CD8-positive, alpha-beta memory T cell (primary cell): ENCODE measurements at regions not wholly inside any gene's neighbourhood (a gene's known extent, or its start where the extent isn't known, plus 50 kb on each side); places are given as distances from the start of the nearest gene placed in this dataset.
A peak's percentile ranks its signal among the peaks of the same experiment; 100 is the strongest.

Source experiments
- CTCF ChIA-PET: fragments of 350-600 bp; sonication (Branson Sonifier 250); formaldehyde crosslinking; loops from one replicate; lab custom pipeline; 2021; ENCODE audit warnings: antibody characterized with exemption; lab: Charles Lee
- POLR2A ChIA-PET: fragments of 350-600 bp; sonication (Branson Sonifier 250); formaldehyde crosslinking; loops from one replicate; lab custom pipeline; 2021; ENCODE audit warnings: antibody characterized with exemption; lab: Charles Lee
- DNase-seq, 5 donors: peaks; one replicate each; pipeline versions ENCODE4 v3.0.0 to v3.0.0-alpha.2; 2020 to 2022; ENCODE audit warnings: mixed read lengths in 1 of 5
- H3K27ac ChIP-seq: one replicate; pipeline ENCODE4 v1.7.0; 2013; ENCODE audit warnings: low read depth, mild to moderate bottlenecking, low read length, moderate library complexity
- H3K27me3 ChIP-seq: 2 replicates; pipeline ENCODE4 v1.7.0; 2013; ENCODE audit warnings: low read length, mild to moderate bottlenecking; ENCODE audit not compliant: insufficient read depth, poor library complexity, severe bottlenecking
- H3K36me3 ChIP-seq: 2 replicates; pipeline ENCODE4 v1.7.0; 2013; ENCODE audit warnings: mild to moderate bottlenecking, low read length, moderate library complexity; ENCODE audit not compliant: insufficient read depth
- H3K4me1 ChIP-seq: 2 replicates; pipeline ENCODE4 v1.7.0; 2013; ENCODE audit warnings: mild to moderate bottlenecking, low read length, moderate library complexity; ENCODE audit not compliant: insufficient read depth
- H3K4me3 ChIP-seq: 2 replicates; pipeline ENCODE4 v1.7.0; 2013; ENCODE audit warnings: mild to moderate bottlenecking, low read length
- H3K9me3 ChIP-seq: 2 replicates; pipeline ENCODE4 v1.7.0; 2013; ENCODE audit warnings: mild to moderate bottlenecking, low read length
- H3K27ac Mint-ChIP-seq, 8 donors: one replicate each; pipeline ENCODE4 v1.8.0; 2020 to 2021; ENCODE audit warnings: mixed read lengths in 8 of 8, mild to moderate bottlenecking in 6 of 8, inconsistent platforms in 3 of 8, moderate library complexity in 3 of 8
- H3K27me3 Mint-ChIP-seq, 2 donors: one replicate each; pipeline ENCODE4 v1.8.0; 2020 to 2021; ENCODE audit warnings: mixed read lengths in 2 of 2, mild to moderate bottlenecking in 1 of 2, moderate library complexity in 1 of 2
- H3K36me3 Mint-ChIP-seq, 3 donors: one replicate each; pipeline ENCODE4 v1.8.0; 2020 to 2021; ENCODE audit warnings: mixed read lengths in 3 of 3, inconsistent platforms in 1 of 3, mild to moderate bottlenecking in 1 of 3
- H3K4me1 Mint-ChIP-seq, 3 donors: one replicate each; pipeline ENCODE4 v1.8.0; 2020 to 2021; ENCODE audit warnings: mixed read lengths in 3 of 3, inconsistent platforms in 1 of 3, mild to moderate bottlenecking in 1 of 3
- H3K4me3 Mint-ChIP-seq, 7 donors: one replicate each; pipeline ENCODE4 v1.8.0; 2020 to 2021; ENCODE audit warnings: mixed read lengths in 7 of 7, mild to moderate bottlenecking in 6 of 7, moderate library complexity in 4 of 7, inconsistent platforms in 2 of 7
- H3K9me3 Mint-ChIP-seq, 5 donors: one replicate each; pipeline ENCODE4 v1.8.0; 2020 to 2022; ENCODE audit warnings: mixed read lengths in 5 of 5, mild to moderate bottlenecking in 3 of 5, moderate library complexity in 2 of 5, inconsistent platforms in 1 of 5

- H3K4me3 ChIP-seq = no peak overlapping the region
- ChIA-PET CTCF (no interaction called here), POLR2A (no interaction called here)
- H3K27ac ChIP-seq = no peak overlapping the region
- Mint-ChIP-seq H3K27ac (peak overlapping the region in 3 of 8 donors; percentile 15 to 92 (median 62)), H3K27me3 (no peaks in the 10 kb centered on the region), H3K4me1 (peaks cover 56 to 72% (median 58%) of the 10 kb centered on the region in 3 donors), H3K9me3 (no peaks in the 10 kb centered on the region), H3K36me3 (peaks cover 0 to 1% (median 0%) of the 10 kb centered on the region in 3 donors), H3K4me3 (no peak overlapping the region)
- no peak for DNase-seq
- peaks cover 47% of the 10 kb centered on the region for H3K4me1 ChIP-seq
- H3K9me3 ChIP-seq = no peaks in the 10 kb centered on the region
- H3K27me3 ChIP-seq = no peaks in the 10 kb centered on the region
- no peaks in the 10 kb centered on the region for H3K36me3 ChIP-seq
Observed at GRCh38 chr14:71552809-71553208, 379.4 kb upstream of the RGS6 start.

GRCh38 chr14:71553779-71554178, 378.4 kb upstream of the RGS6 start:
- POLR2A ChIA-PET = interaction anchor here (2.3 kb wide), 1 partner anchor 232 kb away, joined by 10 read pairs; no protein-coding TSS in a partner anchor
- CTCF ChIA-PET = interaction anchor here (0.6 kb wide), 1 partner anchor 40 kb away, joined by 3 read pairs; no protein-coding TSS in a partner anchor
- peaks cover 48% of the 10 kb centered on the region for H3K4me1 ChIP-seq
- H3K27me3 Mint-ChIP-seq = no peaks in the 10 kb centered on the region
- H3K9me3 ChIP-seq = no peaks in the 10 kb centered on the region
- H3K4me3 Mint-ChIP-seq = peak overlapping the region in 3 of 7 donors; percentile 12 to 76 (median 38)
- no peak for DNase-seq
- H3K27ac ChIP-seq = no peak overlapping the region
- peaks cover 63 to 81% (median 68%) of the 10 kb centered on the region in 3 donors for H3K4me1 Mint-ChIP-seq
- peak overlapping the region; percentile 51 to 99 (median 92) for H3K27ac Mint-ChIP-seq
- H3K9me3 Mint-ChIP-seq = no peaks in the 10 kb centered on the region
- H3K4me3 ChIP-seq = no peak overlapping the region
- H3K36me3 Mint-ChIP-seq = peaks cover 0 to 1% (median 0%) of the 10 kb centered on the region in 3 donors
- no peaks in the 10 kb centered on the region for H3K27me3 ChIP-seq
- H3K36me3 ChIP-seq = no peaks in the 10 kb centered on the region

- CTCF ChIA-PET = interaction anchor here (1.1 kb wide), 2 partner anchors 9 to 10 kb away, joined by 3 read pairs; no protein-coding TSS in a partner anchor
- peaks cover 63 to 82% (median 68%) of the 10 kb centered on the region in 3 donors for H3K4me1 Mint-ChIP-seq
Observed at GRCh38 chr14:71554323-71554722, 377.9 kb upstream of the RGS6 start.

GRCh38 chr14:71554959-71555612, 377.1 kb upstream of the RGS6 start:
- Histone ChIP-seq H3K4me3 (peak overlapping the region; percentile 26), H3K27me3 (no peaks in the 10 kb centered on the region), H3K27ac (peak overlapping the region; percentile 59), H3K36me3 (no peaks in the 10 kb centered on the region), H3K4me1 (peaks cover 48% of the 10 kb centered on the region), H3K9me3 (no peaks in the 10 kb centered on the region)
- Mint-ChIP-seq H3K27ac (peak overlapping the region; percentile 91 to 99 (median 94)), H3K4me3 (peak overlapping the region; percentile 53 to 89 (median 76)), H3K9me3 (no peaks in the 10 kb centered on the region), H3K36me3 (peaks cover 0 to 1% (median 0%) of the 10 kb centered on the region in 3 donors), H3K27me3 (no peaks in the 10 kb centered on the region), H3K4me1 (peaks cover 63 to 83% (median 68%) of the 10 kb centered on the region in 3 donors)
- POLR2A ChIA-PET = interaction anchor here (2.3 kb wide), 1 partner anchor 234 kb away, joined by 10 read pairs; no protein-coding TSS in a partner anchor
- CTCF ChIA-PET = interaction anchor here (1.1 kb wide), 2 partner anchors 9 to 11 kb away, joined by 3 read pairs; no protein-coding TSS in a partner anchor
- DNase-seq = peak in 1 of 5 donors; percentile 1

More at GRCh38 chr14:71554323-71554722, 377.9 kb upstream of the RGS6 start:
- Mint-ChIP-seq H3K36me3 (peaks cover 0 to 1% (median 0%) of the 10 kb centered on the region in 3 donors), H3K27me3 (no peaks in the 10 kb centered on the region), H3K27ac (peak overlapping the region; percentile 55 to 99 (median 92)), H3K9me3 (no peaks in the 10 kb centered on the region), H3K4me3 (peak overlapping the region; percentile 38 to 89 (median 62))
- no peak for DNase-seq
- Histone ChIP-seq H3K27me3 (no peaks in the 10 kb centered on the region), H3K27ac (no peak overlapping the region), H3K4me3 (no peak overlapping the region), H3K4me1 (peaks cover 48% of the 10 kb centered on the region), H3K36me3 (no peaks in the 10 kb centered on the region), H3K9me3 (no peaks in the 10 kb centered on the region)
- POLR2A ChIA-PET = interaction anchor here (2.3 kb wide), 1 partner anchor 233 kb away, joined by 10 read pairs; no protein-coding TSS in a partner anchor

- H3K4me3 Mint-ChIP-seq = peak overlapping the region; percentile 53 to 89 (median 76)
- Histone ChIP-seq H3K9me3 (no peaks in the 10 kb centered on the region), H3K27ac (peak overlapping the region; percentile 59), H3K36me3 (no peaks in the 10 kb centered on the region), H3K27me3 (no peaks in the 10 kb centered on the region), H3K4me1 (peaks cover 48% of the 10 kb centered on the region), H3K4me3 (peak overlapping the region; percentile 26)
- H3K27me3 Mint-ChIP-seq = no peaks in the 10 kb centered on the region
- peaks cover 63 to 83% (median 68%) of the 10 kb centered on the region in 3 donors for H3K4me1 Mint-ChIP-seq
- H3K9me3 Mint-ChIP-seq = no peaks in the 10 kb centered on the region
- H3K36me3 Mint-ChIP-seq = peaks cover 0 to 1% (median 0%) of the 10 kb centered on the region in 3 donors
- ChIA-PET CTCF (interaction anchor here (1.1 kb wide), 1 partner anchor 11 kb away, joined by 3 read pairs; no protein-coding TSS in a partner anchor), POLR2A (interaction anchor here (2.3 kb wide), 1 partner anchor 234 kb away, joined by 10 read pairs; no protein-coding TSS in a partner anchor)
- H3K27ac Mint-ChIP-seq = peak overlapping the region; percentile 91 to 99 (median 94)
- peak; percentile 29 to 67 (median 57) for DNase-seq
Observed at GRCh38 chr14:71555654-71556559, 376.3 kb upstream of the RGS6 start.

- DNase-seq = no peak
- Histone ChIP-seq H3K36me3 (no peaks in the 10 kb centered on the region), H3K4me1 (peaks cover 48% of the 10 kb centered on the region), H3K27me3 (no peaks in the 10 kb centered on the region), H3K27ac (no peak overlapping the region), H3K9me3 (no peaks in the 10 kb centered on the region), H3K4me3 (no peak overlapping the region)
- H3K36me3 Mint-ChIP-seq = no peaks in the 10 kb centered on the region
- H3K4me3 Mint-ChIP-seq = peak overlapping the region in 6 of 7 donors; percentile 24 to 86 (median 62)
- ChIA-PET POLR2A (no interaction called here), CTCF (no interaction called here)
- H3K9me3 Mint-ChIP-seq = no peaks in the 10 kb centered on the region
- H3K4me1 Mint-ChIP-seq = peaks cover 61 to 74% (median 63%) of the 10 kb centered on the region in 3 donors
- no peaks in the 10 kb centered on the region for H3K27me3 Mint-ChIP-seq
- H3K27ac Mint-ChIP-seq = peak overlapping the region; percentile 91 to 99 (median 94)
Observed at GRCh38 chr14:71556730-71557129, 375.5 kb upstream of the RGS6 start.

GRCh38 chr14:71557351-71557750, 374.9 kb upstream of the RGS6 start:
- H3K4me1 Mint-ChIP-seq = peaks cover 59 to 72% (median 61%) of the 10 kb centered on the region in 3 donors
- no peak for DNase-seq
- Histone ChIP-seq H3K27me3 (no peaks in the 10 kb centered on the region), H3K36me3 (no peaks in the 10 kb centered on the region), H3K4me3 (no peak overlapping the region), H3K4me1 (peaks cover 48% of the 10 kb centered on the region), H3K27ac (no peak overlapping the region), H3K9me3 (no peaks in the 10 kb centered on the region)
- H3K9me3 Mint-ChIP-seq = no peaks in the 10 kb centered on the region
- peak overlapping the region in 6 of 7 donors; percentile 23 to 82 (median 52) for H3K4me3 Mint-ChIP-seq
- no peaks in the 10 kb centered on the region for H3K27me3 Mint-ChIP-seq
- ChIA-PET CTCF (no interaction called here), POLR2A (no interaction called here)
- peak overlapping the region in 7 of 8 donors; percentile 84 to 99 (median 93) for H3K27ac Mint-ChIP-seq
- no peaks in the 10 kb centered on the region for H3K36me3 Mint-ChIP-seq
